Right lobe of liver (tissue), 4 donors: ENCODE measurements at regions not wholly inside any gene's neighbourhood (a gene's known extent, or its start where the extent isn't known, plus 50 kb on each side); places are given as distances from the start of the nearest gene placed in this dataset.

Source experiments
- POLR2A ChIP-seq: fragments of 450-650 bp; IDR thresholded peaks from one replicate; pipeline ENCODE4 v1.6.1; 2017; ENCODE audit warnings: antibody characterized with exemption, mild to moderate bottlenecking
- TF ChIP-seq, protein P1 (sequence below), 4 donors: fragments of 200-600 bp in 3 of 4; fragments of 450-650 bp in 1 of 4; IDR thresholded peaks; one replicate each; pipeline versions ENCODE4 v1.5.1 to v1.8.0; 2016 to 2022; ENCODE audit warnings: antibody characterized with exemption in 4 of 4, mild to moderate bottlenecking in 2 of 4
- donor health status: DM: no; HTN: no; CAD: no.
- donor health status: DM: no; HTN: no; CAD: no.
- donor health status: DM: no; HTN: yes; CAD: no.

DNA sequence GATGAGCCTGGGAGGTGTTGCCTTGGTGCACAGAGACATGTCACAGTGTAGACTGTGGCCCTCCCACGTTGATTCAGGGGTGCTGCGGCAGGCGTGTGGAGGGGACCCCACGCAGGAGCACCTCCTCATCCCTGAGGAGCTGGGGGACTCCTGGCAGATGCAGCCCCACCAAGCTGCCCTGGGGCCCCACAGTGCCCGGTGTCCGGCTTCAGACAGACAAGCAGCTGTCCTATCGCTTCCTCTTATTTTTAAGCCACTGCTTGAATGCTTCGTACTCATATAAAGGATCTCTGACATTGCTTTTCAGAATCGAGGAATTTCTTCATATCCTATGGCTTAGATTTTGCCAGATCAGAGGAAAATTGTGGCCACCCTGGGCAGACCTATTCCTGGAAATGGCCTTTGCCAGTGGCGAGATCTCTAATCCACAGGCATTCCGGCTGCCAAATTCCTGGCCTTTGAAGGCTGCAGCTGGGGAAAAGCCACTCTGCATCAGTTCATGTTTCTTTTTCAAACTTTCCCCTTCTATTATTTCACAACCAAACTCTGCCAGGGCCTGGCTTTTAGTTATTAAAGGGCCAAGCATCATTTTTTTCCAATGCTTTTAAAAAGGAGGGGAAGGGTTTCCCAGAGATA lies 337.0 kb downstream of the THBS2 start:
- no peak for TF ChIP-seq POLR2A
- TF ChIP-seq, protein P1, sequence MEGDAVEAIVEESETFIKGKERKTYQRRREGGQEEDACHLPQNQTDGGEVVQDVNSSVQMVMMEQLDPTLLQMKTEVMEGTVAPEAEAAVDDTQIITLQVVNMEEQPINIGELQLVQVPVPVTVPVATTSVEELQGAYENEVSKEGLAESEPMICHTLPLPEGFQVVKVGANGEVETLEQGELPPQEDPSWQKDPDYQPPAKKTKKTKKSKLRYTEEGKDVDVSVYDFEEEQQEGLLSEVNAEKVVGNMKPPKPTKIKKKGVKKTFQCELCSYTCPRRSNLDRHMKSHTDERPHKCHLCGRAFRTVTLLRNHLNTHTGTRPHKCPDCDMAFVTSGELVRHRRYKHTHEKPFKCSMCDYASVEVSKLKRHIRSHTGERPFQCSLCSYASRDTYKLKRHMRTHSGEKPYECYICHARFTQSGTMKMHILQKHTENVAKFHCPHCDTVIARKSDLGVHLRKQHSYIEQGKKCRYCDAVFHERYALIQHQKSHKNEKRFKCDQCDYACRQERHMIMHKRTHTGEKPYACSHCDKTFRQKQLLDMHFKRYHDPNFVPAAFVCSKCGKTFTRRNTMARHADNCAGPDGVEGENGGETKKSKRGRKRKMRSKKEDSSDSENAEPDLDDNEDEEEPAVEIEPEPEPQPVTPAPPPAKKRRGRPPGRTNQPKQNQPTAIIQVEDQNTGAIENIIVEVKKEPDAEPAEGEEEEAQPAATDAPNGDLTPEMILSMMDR (IDR thresholded peaks at IDR 0.05) = no peak
